GM21447 (cell line): ENCODE measurements at regions not wholly inside any gene's neighbourhood (a gene's known extent, or its start where the extent isn't known, plus 50 kb on each side); places are given as distances from the start of the nearest gene placed in this dataset.
A peak's percentile ranks its signal among the peaks of the same experiment; 100 is the strongest.
"Not testable (repeated sequence)": the region's sequence is repeated elsewhere in the genome, so short reads cannot be mapped to it uniquely, and the experiment has no call there.

Source experiments
- ATAC-seq: cut with Tn5 transposase; IDR thresholded peaks from one replicate; pipeline ENCODE4 v1.9.1; 2021; ENCODE audit not compliant: unreplicated experiment

GRCh38 chr5:108590799-108591198, 156.9 kb upstream of the FER start:
- ATAC-seq: no peak

- ATAC-seq: no peak
These were observed 159.4 kb upstream of the FER start for GRCh38 chr5:108588323-108588722.

GRCh38 chr5:108587821-108588220, 159.9 kb upstream of the FER start:
- ATAC-seq: no peak

GRCh38 chr5:108581026-108581425, 166.7 kb upstream of the FER start:
- ATAC-seq: no peak

GRCh38 chr5:108579236-108579635, 168.5 kb upstream of the FER start:
- no peak for ATAC-seq

- ATAC-seq: no peak
These were observed 168.9 kb upstream of the FER start for GRCh38 chr5:108578791-108579190.

GRCh38 chr5:108567429-108567828, 180.3 kb upstream of the FER start:
- ATAC-seq: no peak

- no peak for ATAC-seq
These were observed 182.5 kb upstream of the FBXL17 start for GRCh38 chr5:108564441-108564840.

- ATAC-seq: no peak
These were observed 180.2 kb upstream of the FBXL17 start for GRCh38 chr5:108562205-108562454.

- ATAC-seq: no peak
These were observed 179.7 kb upstream of the FBXL17 start for GRCh38 chr5:108561416-108562204.

- no peak for ATAC-seq
These were observed 178.7 kb upstream of the FBXL17 start for GRCh38 chr5:108560581-108560980.

- no peak for ATAC-seq
These were observed 178.3 kb upstream of the FBXL17 start for GRCh38 chr5:108560166-108560565.

- not testable (repeated sequence) for ATAC-seq
These were observed 176.9 kb upstream of the FBXL17 start for GRCh38 chr5:108558840-108559239.

- ATAC-seq: not testable (repeated sequence)
These were observed 176.2 kb upstream of the FBXL17 start for GRCh38 chr5:108558142-108558541.

- ATAC-seq: no peak
These were observed 175.8 kb upstream of the FBXL17 start for GRCh38 chr5:108557686-108558085.

- ATAC-seq: no peak
These were observed 174.7 kb upstream of the FBXL17 start for GRCh38 chr5:108556441-108557145.

GRCh38 chr5:108548684-108549596, 167.0 kb upstream of the FBXL17 start:
- ATAC-seq: no peak

GRCh38 chr5:108546939-108547338, 165.0 kb upstream of the FBXL17 start:
- no peak for ATAC-seq

GRCh38 chr5:108545301-108545700, 163.4 kb upstream of the FBXL17 start:
- no peak for ATAC-seq

- no peak for ATAC-seq
These were observed 161.6 kb upstream of the FBXL17 start for GRCh38 chr5:108543486-108543885.

- peak; percentile 67 for ATAC-seq
These were observed 159.9 kb upstream of the FBXL17 start for GRCh38 chr5:108541836-108542235.

GRCh38 chr5:108536321-108536720, 154.4 kb upstream of the FBXL17 start:
- ATAC-seq: no peak
